Small intestine (tissue), 7 donors: ENCODE measurements at regions not wholly inside any gene's neighbourhood (a gene's known extent, or its start where the extent isn't known, plus 50 kb on each side); places are given as distances from the start of the nearest gene placed in this dataset.

Experiments used
- DNase-seq, 2 donors: peaks; one replicate each; pipeline versions ENCODE4 v3.0.0 to v3.0.0-alpha.2; 2013
- FAIRE-seq: peaks from 2 replicates; lab custom pipeline; 2012; peaks lifted over from hg19 to GRCh38; lab: Jason Lieb, UNC
- H3K27ac ChIP-seq, 3 donors: one replicate each; pipeline ENCODE4 v1.5.1; 2013; ENCODE audit warnings: low read length in 2 of 3, mild to moderate bottlenecking in 2 of 3, control low read depth in 1 of 3, inconsistent platforms in 1 of 3, low read depth in 1 of 3, moderate library complexity in 1 of 3
- H3K27me3 ChIP-seq, 3 donors: one replicate each; pipeline ENCODE4 v1.6.1; 2013; ENCODE audit warnings: low read length in 3 of 3, inconsistent platforms in 1 of 3; ENCODE audit not compliant: control insufficient read depth in 3 of 3, insufficient read depth in 3 of 3
- H3K36me3 ChIP-seq, 3 donors: one replicate each; pipeline ENCODE4 v1.6.1; 2013; ENCODE audit warnings: low read length in 3 of 3, inconsistent platforms in 1 of 3, low read depth in 1 of 3, mild to moderate bottlenecking in 1 of 3, moderate library complexity in 1 of 3; ENCODE audit not compliant: control insufficient read depth in 3 of 3, insufficient read depth in 2 of 3
- H3K4me1 ChIP-seq, 3 donors: one replicate each; pipeline ENCODE4 v1.6.1; 2013; ENCODE audit warnings: low read length in 2 of 3, inconsistent platforms in 1 of 3, low read depth in 1 of 3, mild to moderate bottlenecking in 1 of 3, moderate library complexity in 1 of 3; ENCODE audit not compliant: control insufficient read depth in 3 of 3, insufficient read depth in 2 of 3
- H3K4me3 ChIP-seq, 3 donors: one replicate each; pipeline ENCODE4 v1.5.1; 2013; ENCODE audit warnings: low read length in 3 of 3, control low read depth in 1 of 3, inconsistent platforms in 1 of 3, low read depth in 1 of 3, mild to moderate bottlenecking in 1 of 3, moderate library complexity in 1 of 3
- H3K9me3 ChIP-seq, 2 donors: one replicate each; pipeline ENCODE4 v1.6.1; 2013; ENCODE audit warnings: low read depth in 1 of 2, low read length in 1 of 2; ENCODE audit not compliant: control insufficient read depth in 2 of 2, insufficient read depth in 1 of 2
- WGBS, 3 donors: extraction: QIAGEN DNeasy Blood & Tissue Kit; methylation state at CpG; one replicate each; pipeline ENCODE4 v1.1.7; 2013; 5-methylcytosine and 5-hydroxymethylcytosine counted together
- donor health status: healthy with polysubstance abuse.
- donor health status: control.
- donor health status: control.
- donor health status: Bipolar disorder and iron deficiency.
- donor health status: healthy.

GRCh38 chr14:84036840-84037239, 1493.1 kb upstream of the FLRT2 start:
- Histone ChIP-seq H3K27me3 (no peaks in the 10 kb centered on the region), H3K9me3 (no peaks in the 10 kb centered on the region), H3K36me3 (no peaks in the 10 kb centered on the region), H3K4me1 (no peaks in the 10 kb centered on the region), H3K27ac (no peak overlapping the region), H3K4me3 (no peak overlapping the region)
- FAIRE-seq = no peak
- no peak for DNase-seq
- WGBS, 3 donors = 21 to 45% (median 31%) methylated on average over 1 of the region's 1 CpG

DNA sequence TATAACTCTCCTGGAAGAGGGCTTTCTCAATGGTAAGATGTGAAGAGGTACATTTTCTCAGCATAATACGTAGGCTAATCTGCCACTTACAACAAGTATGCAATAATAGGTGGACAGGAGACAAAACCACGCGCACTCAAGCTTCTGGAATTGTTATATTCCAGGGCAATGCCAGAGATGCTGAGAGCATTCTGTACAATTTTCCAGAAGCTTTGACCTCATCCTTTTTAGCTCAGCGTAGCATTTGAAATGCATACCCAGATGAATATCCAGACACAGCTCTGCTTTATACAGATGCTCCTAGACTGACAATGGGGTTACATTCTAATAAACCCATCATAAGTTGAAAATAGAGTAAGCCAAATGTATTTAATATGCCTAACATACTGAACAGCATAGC, 1492.4 kb upstream of the FLRT2 start:
- Histone ChIP-seq H3K27me3 (no peaks in the 10 kb centered on the region), H3K9me3 (no peaks in the 10 kb centered on the region), H3K27ac (no peak overlapping the region), H3K4me1 (no peaks in the 10 kb centered on the region), H3K36me3 (no peaks in the 10 kb centered on the region), H3K4me3 (no peak overlapping the region)
- DNase-seq = no peak
- 84 to 92% (median 92%) methylated on average over 4 of the region's 4 CpGs for WGBS, 3 donors
- no peak for FAIRE-seq

DNA sequence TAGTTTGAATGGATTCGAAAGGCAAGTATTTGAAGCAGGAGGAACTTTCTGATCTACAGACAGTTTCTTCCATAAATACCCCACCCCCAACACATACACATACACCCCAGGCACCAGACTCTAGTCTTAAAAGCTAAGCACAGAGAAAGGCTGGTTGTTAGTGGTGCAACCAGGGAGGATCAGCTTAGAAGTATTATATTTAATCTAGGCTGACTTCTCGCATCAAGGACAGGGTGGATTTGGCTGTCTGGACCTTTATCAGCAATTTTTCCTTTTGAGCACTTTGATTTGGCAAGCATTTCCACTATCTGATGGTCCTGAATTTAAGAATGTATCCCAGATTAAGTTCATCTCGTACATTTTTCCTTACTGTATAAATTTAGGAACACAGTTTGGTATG, 1489.8 kb upstream of the FLRT2 start:
- WGBS, 3 donors = 71 to 82% (median 76%) methylated on average over 3 of the region's 3 CpGs
- no peak overlapping the region for H3K27ac ChIP-seq
- H3K9me3 ChIP-seq = no peaks in the 10 kb centered on the region
- H3K36me3 ChIP-seq = no peaks in the 10 kb centered on the region
- DNase-seq (no peak), FAIRE-seq (no peak)
- no peaks in the 10 kb centered on the region for H3K4me1 ChIP-seq
- no peak overlapping the region for H3K4me3 ChIP-seq
- no peaks in the 10 kb centered on the region for H3K27me3 ChIP-seq

- Histone ChIP-seq H3K27ac (no peak overlapping the region), H3K9me3 (no peaks in the 10 kb centered on the region), H3K4me3 (no peak overlapping the region), H3K27me3 (no peaks in the 10 kb centered on the region), H3K4me1 (no peaks in the 10 kb centered on the region), H3K36me3 (no peaks in the 10 kb centered on the region)
- DNase-seq (no peak), FAIRE-seq (no peak)
- WGBS, 3 donors = 85 to 90% (median 89%) methylated on average over 2 of the region's 2 CpGs
Observed at GRCh38 chr14:84041421-84041820, 1488.5 kb upstream of the FLRT2 start.

DNA sequence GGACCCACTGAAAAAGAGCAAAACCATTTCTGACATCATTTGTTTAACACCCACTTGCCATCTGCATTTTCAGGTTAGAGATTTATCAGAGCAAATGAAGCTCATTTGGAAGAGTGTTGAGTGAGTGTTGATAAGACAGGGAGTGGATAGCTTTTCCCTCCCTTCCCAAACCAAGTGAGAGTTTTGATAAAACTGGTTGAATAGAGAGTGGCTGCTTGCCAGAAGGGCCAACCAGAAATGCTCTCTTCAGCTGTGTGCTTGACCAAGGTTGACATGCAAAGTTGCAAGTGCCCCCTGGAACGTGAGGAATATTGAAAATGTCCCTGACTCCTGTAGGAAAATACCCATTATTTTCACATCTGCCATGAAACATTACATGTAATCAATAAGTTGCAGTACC, 1487.0 kb upstream of the FLRT2 start:
- no peak for DNase-seq
- 52 to 77% (median 56%) methylated on average over 1 of the region's 1 CpG for WGBS, 3 donors
- no peaks in the 10 kb centered on the region for H3K9me3 ChIP-seq
- H3K4me3 ChIP-seq = no peak overlapping the region
- no peaks in the 10 kb centered on the region for H3K27me3 ChIP-seq
- H3K27ac ChIP-seq = no peak overlapping the region
- no peak for FAIRE-seq
- H3K4me1 ChIP-seq = no peaks in the 10 kb centered on the region
- H3K36me3 ChIP-seq = no peaks in the 10 kb centered on the region

GRCh38 chr14:84064316-84065125, 1465.4 kb upstream of the FLRT2 start:
- no peaks in the 10 kb centered on the region for H3K9me3 ChIP-seq
- 35 to 63% (median 49%) methylated on average over 3 of the region's 3 CpGs for WGBS, 3 donors
- H3K4me3 ChIP-seq = no peak overlapping the region
- FAIRE-seq (no peak), DNase-seq (no peak)
- no peaks in the 10 kb centered on the region for H3K4me1 ChIP-seq
- H3K27ac ChIP-seq = no peak overlapping the region
- H3K36me3 ChIP-seq = no peaks in the 10 kb centered on the region
- no peaks in the 10 kb centered on the region for H3K27me3 ChIP-seq

- H3K36me3 ChIP-seq = no peaks in the 10 kb centered on the region
- H3K27ac ChIP-seq = no peak overlapping the region
- WGBS, 3 donors = 73 to 86% (median 84%) methylated on average over 5 of the region's 5 CpGs
- H3K9me3 ChIP-seq = no peaks in the 10 kb centered on the region
- no peaks in the 10 kb centered on the region for H3K4me1 ChIP-seq
- no peaks in the 10 kb centered on the region for H3K27me3 ChIP-seq
- H3K4me3 ChIP-seq = no peak overlapping the region
- no peak for FAIRE-seq
- no peak for DNase-seq
Observed at GRCh38 chr14:84065811-84066210, 1464.1 kb upstream of the FLRT2 start.

- Histone ChIP-seq H3K36me3 (no peaks in the 10 kb centered on the region), H3K9me3 (no peaks in the 10 kb centered on the region)
Observed at GRCh38 chr14:84068288-84068687, 1461.7 kb upstream of the FLRT2 start.

GRCh38 chr14:84071061-84071460, 1458.9 kb upstream of the FLRT2 start:
- DNase-seq = no peak
- Histone ChIP-seq H3K27me3 (no peaks in the 10 kb centered on the region), H3K27ac (no peak overlapping the region), H3K36me3 (no peaks in the 10 kb centered on the region), H3K4me3 (no peak overlapping the region), H3K9me3 (no peaks in the 10 kb centered on the region), H3K4me1 (no peaks in the 10 kb centered on the region)
- no peak for FAIRE-seq
- 38 to 63% (median 40%) methylated on average over 1 of the region's 1 CpG for WGBS, 3 donors

More at GRCh38 chr14:84068288-84068687, 1461.7 kb upstream of the FLRT2 start:
- Histone ChIP-seq H3K27me3 (no peaks in the 10 kb centered on the region), H3K27ac (no peak overlapping the region), H3K4me3 (no peak overlapping the region), H3K4me1 (no peaks in the 10 kb centered on the region)
- WGBS, 3 donors = 80 to 93% (median 88%) methylated on average over 2 of the region's 2 CpGs
- DNase-seq (no peak), FAIRE-seq (no peak)
